ENCODE measurements at regions not wholly inside any gene's neighbourhood (a gene's known extent, or its start where the extent isn't known, plus 50 kb on each side); places are given as distances from the start of the nearest gene placed in this dataset.
"Not testable (repeated sequence)": the region's sequence is repeated elsewhere in the genome, so short reads cannot be mapped to it uniquely, and the experiment has no call there.

- not testable (repeated sequence) for DNase-seq
These were observed 72.4 kb downstream of the HNRNPD start for GRCh38 chr4:82301390-82301789.

- DNase-seq, result no peak
These were observed 80.5 kb downstream of the HNRNPD start for GRCh38 chr4:82293304-82293703.

GRCh38 chr4:82287720-82288119 is 86.1 kb downstream of the HNRNPD start:
- DNase-seq, result no peak

GRCh38 chr4:82284858-82285805 is 88.7 kb downstream of the HNRNPD start:
- DNase-seq, result peak; percentile 99

- DNase-seq, result no peak
These were observed 89.3 kb downstream of the HNRNPD start for GRCh38 chr4:82284475-82284857.

GRCh38 chr4:82282875-82283274 is 90.9 kb downstream of the HNRNPD start:
- DNase-seq, result no peak

- DNase-seq, result not testable (repeated sequence)
These were observed 94.2 kb downstream of the HNRNPD start for GRCh38 chr4:82279550-82279949.

GRCh38 chr4:82276332-82276640 is 97.5 kb downstream of the HNRNPD start:
- no peak for DNase-seq

- DNase-seq, result no peak
These were observed 98.1 kb downstream of the HNRNPD start for GRCh38 chr4:82275431-82276331.

- DNase-seq, result not testable (repeated sequence)
These were observed 99.1 kb downstream of the HNRNPD start for GRCh38 chr4:82274700-82275099.

GRCh38 chr4:82272523-82272922 is 101.3 kb downstream of the HNRNPD start:
- DNase-seq, result not testable (repeated sequence)

- DNase-seq, result not testable (repeated sequence)
These were observed 101.8 kb downstream of the HNRNPD start for GRCh38 chr4:82271915-82272480.

GRCh38 chr4:82268826-82269193 is 105.0 kb downstream of the HNRNPD start:
- DNase-seq, result no peak

GRCh38 chr4:82268050-82268825 is 105.6 kb downstream of the HNRNPD start:
- DNase-seq, result peak; percentile 35

- no peak for DNase-seq
These were observed 106.3 kb downstream of the HNRNPD start for GRCh38 chr4:82267506-82267905.

GRCh38 chr4:82266345-82266744 is 107.4 kb downstream of the HNRNPD start:
- no peak for DNase-seq

GRCh38 chr4:82261084-82261483 is 112.7 kb downstream of the HNRNPD start:
- DNase-seq, result no peak

GRCh38 chr4:82260632-82261031 is 113.2 kb downstream of the HNRNPD start:
- DNase-seq, result no peak

- no peak for DNase-seq
These were observed 117.1 kb downstream of the HNRNPD start for GRCh38 chr4:82256718-82257117.

- DNase-seq, result no peak
These were observed 118.1 kb downstream of the HNRNPD start for GRCh38 chr4:82255657-82256056.

- DNase-seq, result no peak
These were observed 124.7 kb downstream of the HNRNPD start for GRCh38 chr4:82248903-82249632.

- DNase-seq, result no peak
These were observed 126.2 kb downstream of the HNRNPD start for GRCh38 chr4:82247629-82248028.

Measured in fibroblast of skin of right quadriceps (primary cell).